HL-60 (cell line): ENCODE measurements at regions not wholly inside any gene's neighbourhood (a gene's known extent, or its start where the extent isn't known, plus 50 kb on each side); places are given as distances from the start of the nearest gene placed in this dataset.

Experiments
- DNase-seq, 2 experiments: peaks; one replicate each; pipeline ENCODE4 v3.0.0-alpha.2; 2010 to 2020; ENCODE audit warnings: low read depth in 1 of 2, low spot score in 1 of 2
- H3K27ac ChIP-seq: fragments of 250-450 bp; sonication (Bioruptor Pico); replicated peaks from 2 replicates; pipeline ENCODE4 v1.5.1; 2020; ENCODE audit warnings: mild to moderate bottlenecking, moderate library complexity
- H3K27me3 ChIP-seq: fragments of 250-450 bp; sonication (Bioruptor Pico); 2 replicates; pipeline ENCODE4 v1.5.1; 2021; ENCODE audit warnings: mild to moderate bottlenecking, moderate library complexity; ENCODE audit not compliant: insufficient read depth, poor library complexity, severe bottlenecking
- H3K4me3 ChIP-seq: replicated peaks from 2 replicates; pipeline ENCODE4 v1.5.1; 2011; ENCODE audit warnings: mild to moderate bottlenecking, control low read depth, low read length; ENCODE audit not compliant: insufficient read depth
- CTCF ChIP-seq: IDR thresholded peaks from one replicate; pipeline ENCODE4 v1.5.1; 2011; ENCODE audit warnings: low read length, control low read depth, inconsistent platforms; ENCODE audit not compliant: insufficient read depth
- GABPA ChIP-seq: IDR thresholded peaks from 2 replicates; pipeline ENCODE4 v1.6.1; 2012; ENCODE audit warnings: low read depth
- POLR2AphosphoS5 ChIP-seq: IDR thresholded peaks from 2 replicates; pipeline ENCODE4 v1.6.1; 2012; ENCODE audit warnings: low read depth
- REST ChIP-seq: IDR thresholded peaks from 2 replicates; pipeline ENCODE4 v1.6.1; 2012; ENCODE audit warnings: low read depth; ENCODE audit not compliant: insufficient replicate concordance
- SPI1 ChIP-seq: IDR thresholded peaks from 2 replicates; pipeline ENCODE4 v1.6.1; 2012; ENCODE audit warnings: low read depth, mild to moderate bottlenecking, borderline replicate concordance

GRCh38 chr17:14919631-14920213, 345.4 kb downstream of the PMP22 start:
- DNase-seq = no peak
- Histone ChIP-seq H3K27ac (no peak overlapping the region), H3K27me3 (no peaks in the 10 kb centered on the region), H3K4me3 (no peak overlapping the region)
- TF ChIP-seq REST = no peak
- no peak for TF ChIP-seq CTCF
- TF ChIP-seq POLR2AphosphoS5 = no peak
- no peak for TF ChIP-seq SPI1
- no peak for TF ChIP-seq GABPA

GRCh38 chr17:14919094-14919493, 346.0 kb downstream of the PMP22 start:
- no peak for TF ChIP-seq SPI1

GRCh38 chr17:14918540-14918939, 346.6 kb downstream of the PMP22 start:
- no peaks in the 10 kb centered on the region for H3K27me3 ChIP-seq
- TF ChIP-seq POLR2AphosphoS5 (no peak), CTCF (no peak), SPI1 (no peak), REST (no peak), GABPA (no peak)
- no peak for DNase-seq
- no peak overlapping the region for H3K27ac ChIP-seq
- no peak overlapping the region for H3K4me3 ChIP-seq

More at GRCh38 chr17:14919094-14919493, 346.0 kb downstream of the PMP22 start:
- Histone ChIP-seq H3K27me3 (no peaks in the 10 kb centered on the region), H3K4me3 (no peak overlapping the region), H3K27ac (no peak overlapping the region)
- no peak for DNase-seq

GRCh38 chr17:14910916-14911315, 354.2 kb downstream of the PMP22 start:
- no peak for TF ChIP-seq GABPA
- no peak for TF ChIP-seq REST
- TF ChIP-seq POLR2AphosphoS5 = no peak
- TF ChIP-seq CTCF = no peak
- TF ChIP-seq SPI1 = no peak
- H3K27me3 ChIP-seq = no peaks in the 10 kb centered on the region
- no peak for DNase-seq
- no peak overlapping the region for H3K27ac ChIP-seq
- no peak overlapping the region for H3K4me3 ChIP-seq
